SHP77 (cell line): ENCODE measurements at regions not wholly inside any gene's neighbourhood (a gene's known extent, or its start where the extent isn't known, plus 50 kb on each side); places are given as distances from the start of the nearest gene placed in this dataset.

Experiments
- DNase-seq, 2 experiments: peaks; one replicate each; lab custom pipeline; 2025; lab: John Stamatoyannopoulos, UW

DNA sequence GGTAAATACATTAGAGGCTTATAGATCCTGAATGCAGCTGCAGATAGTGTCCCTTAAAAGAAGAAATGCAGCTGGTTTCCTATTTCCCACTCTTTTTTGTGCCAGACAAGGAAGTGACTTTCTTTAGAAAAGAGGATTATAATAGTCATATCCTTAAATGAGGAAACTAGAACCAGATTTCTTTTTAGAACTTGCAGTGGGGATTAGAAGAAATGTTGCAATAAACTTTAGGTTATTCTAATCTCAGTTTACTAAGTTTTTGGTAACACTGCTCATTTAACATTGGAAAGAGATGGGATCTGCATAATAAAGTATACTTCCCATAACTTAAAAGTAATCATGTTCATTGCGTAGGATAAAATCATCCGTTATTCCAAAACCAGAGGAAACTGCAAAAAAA lies 101.9 kb downstream of the SLIT2 start:
- DNase-seq, result no peak

- DNase-seq, result no peak
Measured at GRCh38 chr4:20354120-20354519, 102.4 kb downstream of the SLIT2 start.

DNA sequence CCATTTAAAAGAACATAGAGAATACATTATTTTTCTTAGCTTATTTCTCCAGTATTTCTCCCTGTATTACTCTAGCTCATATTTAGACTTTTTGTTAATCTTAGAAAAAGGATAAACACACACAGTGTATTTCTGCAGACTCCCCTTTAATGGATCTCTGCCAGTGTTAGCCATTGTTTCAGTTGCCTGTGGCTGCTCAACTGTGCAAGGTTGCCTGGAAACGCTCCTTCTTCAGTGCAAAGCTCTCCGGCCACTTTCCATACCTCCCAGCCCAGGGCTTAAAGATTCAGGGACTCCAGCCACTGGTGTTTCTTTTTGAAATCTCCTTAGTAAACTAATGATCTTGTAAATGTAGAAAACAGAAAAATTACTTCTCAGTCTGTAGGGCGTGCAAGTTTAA lies 104.9 kb downstream of the SLIT2 start:
- DNase-seq, result peak; percentile 22 to 32

DNA sequence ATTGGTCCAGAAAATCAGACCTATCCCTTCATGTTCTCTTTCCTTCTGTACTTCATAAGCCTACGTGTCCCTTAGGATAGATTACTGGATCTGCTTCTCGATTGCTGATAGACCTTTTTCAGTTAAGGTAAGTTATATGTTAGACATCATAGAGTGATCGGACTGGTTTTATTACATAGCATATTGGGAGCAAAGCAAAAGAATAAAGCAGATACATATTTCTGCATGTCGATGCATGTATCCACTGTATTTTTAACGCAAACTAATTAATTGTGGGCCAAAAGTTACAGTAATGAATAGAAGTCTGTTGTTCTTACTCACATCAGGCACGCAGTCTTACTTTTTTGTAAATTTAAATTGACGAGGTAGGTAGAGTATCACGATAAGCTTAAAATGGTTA lies 106.4 kb downstream of the SLIT2 start:
- no peak for DNase-seq

- DNase-seq, result no peak
Measured at GRCh38 chr4:20359692-20360091, 108.0 kb downstream of the SLIT2 start.

GRCh38 chr4:20362148-20362547 lies 110.4 kb downstream of the SLIT2 start:
- no peak for DNase-seq

DNA sequence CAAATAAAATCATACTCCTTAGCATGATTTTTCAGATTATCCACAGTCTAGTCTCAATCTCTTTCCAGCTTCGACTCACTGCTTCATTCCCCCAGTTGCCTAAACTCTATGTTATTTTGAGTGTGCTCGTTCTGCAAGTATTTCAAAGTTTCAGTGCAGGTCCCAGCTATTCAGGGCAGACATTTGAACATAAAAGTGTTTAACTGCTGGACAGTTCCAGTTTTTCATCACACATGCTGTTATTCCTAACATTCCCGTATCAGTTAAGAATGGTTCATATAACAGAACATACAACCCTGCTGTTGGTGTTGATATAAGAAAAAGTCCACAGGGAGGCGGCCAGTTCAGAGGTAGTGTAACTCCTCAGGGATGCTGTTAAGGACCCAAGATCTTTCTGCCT lies 113.3 kb downstream of the SLIT2 start:
- no peak for DNase-seq

DNA sequence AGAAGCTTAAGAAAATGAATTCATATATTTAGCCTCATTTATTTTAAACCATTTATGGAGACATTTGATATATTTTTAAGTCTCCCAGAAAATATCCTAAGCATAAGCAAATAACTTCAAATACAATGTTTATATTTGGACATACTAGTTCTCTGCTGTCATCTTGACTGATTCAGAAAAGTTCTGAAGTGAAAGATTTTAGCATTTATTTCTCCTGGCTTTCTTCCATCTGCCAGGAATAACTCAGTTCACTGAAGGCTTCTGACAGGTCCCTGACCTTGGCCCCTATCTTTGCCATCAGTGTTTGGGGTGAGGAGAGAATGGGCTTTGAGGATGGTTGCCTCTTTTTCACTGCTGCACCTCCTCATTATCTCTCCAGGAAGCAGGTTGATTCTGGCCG lies 115.7 kb downstream of the SLIT2 start:
- DNase-seq, result no peak

- no peak for DNase-seq
Measured at GRCh38 chr4:20368926-20369325, 117.2 kb downstream of the SLIT2 start.

DNA sequence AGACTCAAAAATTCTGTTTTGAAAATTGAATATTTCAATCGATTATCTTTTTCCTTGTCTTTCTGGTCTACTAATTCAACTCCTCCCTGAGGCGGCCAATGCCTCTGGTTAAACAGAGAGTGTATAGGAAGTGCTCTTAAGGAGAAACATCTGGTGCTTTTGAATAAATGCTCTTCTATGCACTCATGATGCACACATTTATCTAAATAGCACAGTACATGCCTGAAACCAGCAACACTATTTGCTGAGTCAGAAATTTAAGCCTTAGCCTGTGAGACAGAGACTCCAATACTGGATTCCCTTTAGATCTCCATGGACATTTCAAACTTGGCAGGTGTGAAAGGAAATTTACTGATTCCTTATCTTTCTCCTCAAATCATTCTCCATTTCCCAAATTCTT lies 118.6 kb downstream of the SLIT2 start:
- no peak for DNase-seq

- no peak for DNase-seq
Measured at GRCh38 chr4:20376070-20376469, 124.4 kb downstream of the SLIT2 start.

- DNase-seq, result no peak
Measured at GRCh38 chr4:20378181-20378580, 126.5 kb downstream of the SLIT2 start.

DNA sequence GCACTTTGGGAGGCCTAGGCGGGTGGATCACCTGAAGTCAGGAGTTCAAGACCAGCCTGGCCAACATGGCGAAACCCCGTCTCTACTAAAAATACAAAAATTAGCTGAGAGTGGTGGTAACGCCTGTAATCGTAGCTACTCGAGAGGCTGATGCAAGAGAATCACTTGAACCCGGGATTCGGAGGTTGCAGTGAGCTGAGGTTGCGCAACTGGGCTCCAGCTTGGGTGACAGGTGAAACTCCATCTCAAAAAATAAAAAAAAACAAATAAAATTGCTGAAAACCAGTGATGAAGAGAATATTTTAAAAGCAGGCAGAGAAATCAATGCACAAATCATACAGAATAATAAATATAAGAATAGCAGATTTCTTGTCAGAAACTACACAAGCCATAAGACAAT lies 129.3 kb downstream of the SLIT2 start:
- DNase-seq, result no peak

- DNase-seq, result no peak
Measured at GRCh38 chr4:20383283-20383682, 131.6 kb downstream of the SLIT2 start.

GRCh38 chr4:20383969-20384368 lies 132.3 kb downstream of the SLIT2 start:
- no peak for DNase-seq

- DNase-seq, result no peak
Measured at GRCh38 chr4:20384456-20384855, 132.8 kb downstream of the SLIT2 start.

DNA sequence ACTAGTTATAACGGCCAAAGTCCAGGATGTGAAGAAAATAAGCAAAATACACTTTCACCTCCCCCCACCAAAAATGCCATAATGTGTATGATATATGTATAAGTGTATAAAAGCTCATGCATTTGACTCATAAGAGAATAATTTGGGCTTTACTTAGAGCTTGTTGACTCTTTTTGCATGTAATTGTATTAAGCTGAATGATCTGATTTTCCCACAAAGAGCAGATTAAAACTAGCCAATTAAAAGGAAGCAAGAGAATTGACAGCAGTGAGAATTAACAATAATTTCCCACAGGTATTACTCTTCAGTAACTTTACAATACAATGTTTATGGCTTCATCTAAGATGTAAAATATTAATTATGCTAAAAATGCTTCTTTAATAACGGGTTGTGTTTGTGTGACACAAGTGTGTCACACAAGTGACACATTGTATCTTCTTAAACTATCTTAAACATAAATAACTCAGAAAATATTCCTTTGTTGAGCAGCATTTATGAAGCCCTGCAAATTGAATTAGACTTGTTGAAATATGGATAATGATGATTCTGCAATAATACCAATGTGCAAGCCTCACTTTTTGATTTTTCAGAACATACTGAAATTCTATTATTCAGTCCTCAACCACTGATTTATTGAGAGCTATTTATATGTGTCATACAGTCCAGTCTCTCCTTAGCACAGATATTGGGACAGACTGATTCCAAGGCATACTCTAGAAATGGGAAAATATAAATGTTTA lies 134.5 kb downstream of the SLIT2 start:
- DNase-seq, result no peak

DNA sequence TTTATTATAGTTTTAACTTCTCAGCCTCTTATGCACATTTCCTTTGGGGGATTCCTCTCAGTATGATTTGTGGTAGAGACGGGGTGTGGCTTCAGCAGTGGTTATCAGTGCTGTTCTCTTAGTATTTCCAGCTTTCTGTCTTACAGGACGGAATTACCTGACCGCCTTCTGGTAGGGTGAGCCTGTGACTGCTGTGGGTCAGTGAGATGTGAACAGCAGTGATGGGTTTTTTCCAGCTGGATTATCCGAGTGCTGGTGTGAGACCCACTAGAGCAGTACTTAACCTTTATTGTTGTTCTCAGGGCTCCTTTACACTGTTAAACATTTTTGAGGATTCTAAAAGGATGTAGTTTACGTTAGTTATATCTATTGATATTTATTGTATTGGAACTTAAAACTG lies 135.2 kb downstream of the SLIT2 start:
- DNase-seq, result no peak

DNA sequence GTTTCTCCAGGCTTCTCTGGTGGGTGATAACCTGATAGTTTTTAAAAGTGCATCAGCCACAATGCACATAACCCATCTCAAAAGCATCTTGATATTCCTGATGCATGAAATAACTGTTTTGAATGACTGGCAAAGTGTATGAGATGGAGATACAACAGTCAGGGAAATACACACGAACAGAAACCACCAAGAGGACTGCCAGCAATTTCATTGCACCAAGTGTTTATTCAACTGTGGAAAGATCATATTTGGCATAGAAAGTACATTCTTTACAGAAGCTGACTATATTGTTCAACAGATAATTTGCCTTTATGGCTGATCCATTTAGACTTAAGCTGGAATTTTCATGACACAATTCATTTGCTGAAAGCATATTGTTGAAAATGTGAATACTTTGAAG lies 139.5 kb downstream of the SLIT2 start:
- no peak for DNase-seq

GRCh38 chr4:20391912-20392311 lies 140.2 kb downstream of the SLIT2 start:
- no peak for DNase-seq

DNA sequence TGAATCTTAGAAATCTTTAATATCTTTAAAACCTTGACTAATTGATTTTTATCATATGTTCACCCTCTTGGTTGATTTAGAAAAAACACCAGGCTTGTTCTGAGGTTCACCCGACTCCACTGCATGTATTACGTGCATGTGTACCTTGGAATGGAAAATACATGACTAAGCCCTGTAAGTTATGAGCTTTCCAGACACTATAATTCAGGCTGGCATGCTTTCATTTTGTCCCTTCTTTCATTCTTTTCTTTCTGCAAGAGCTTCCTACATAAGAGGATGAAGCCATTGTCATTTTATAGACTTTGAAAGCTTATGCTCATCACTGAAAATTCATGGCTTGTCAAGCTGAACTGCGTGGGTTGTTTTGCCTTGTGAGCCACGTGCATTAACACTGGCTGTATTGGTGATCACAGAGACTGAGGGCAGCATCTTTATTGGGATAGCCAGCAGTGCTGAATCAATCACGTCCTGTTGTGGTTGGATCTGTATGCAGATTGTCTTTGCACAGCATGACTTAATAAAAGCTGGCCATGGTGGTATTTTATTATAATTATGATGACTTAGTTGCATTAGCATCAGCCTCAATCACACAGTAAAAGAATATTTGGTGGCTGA lies 141.9 kb downstream of the SLIT2 start:
- no peak for DNase-seq

GRCh38 chr4:20394512-20394911 lies 142.8 kb downstream of the SLIT2 start:
- DNase-seq, result no peak

DNA sequence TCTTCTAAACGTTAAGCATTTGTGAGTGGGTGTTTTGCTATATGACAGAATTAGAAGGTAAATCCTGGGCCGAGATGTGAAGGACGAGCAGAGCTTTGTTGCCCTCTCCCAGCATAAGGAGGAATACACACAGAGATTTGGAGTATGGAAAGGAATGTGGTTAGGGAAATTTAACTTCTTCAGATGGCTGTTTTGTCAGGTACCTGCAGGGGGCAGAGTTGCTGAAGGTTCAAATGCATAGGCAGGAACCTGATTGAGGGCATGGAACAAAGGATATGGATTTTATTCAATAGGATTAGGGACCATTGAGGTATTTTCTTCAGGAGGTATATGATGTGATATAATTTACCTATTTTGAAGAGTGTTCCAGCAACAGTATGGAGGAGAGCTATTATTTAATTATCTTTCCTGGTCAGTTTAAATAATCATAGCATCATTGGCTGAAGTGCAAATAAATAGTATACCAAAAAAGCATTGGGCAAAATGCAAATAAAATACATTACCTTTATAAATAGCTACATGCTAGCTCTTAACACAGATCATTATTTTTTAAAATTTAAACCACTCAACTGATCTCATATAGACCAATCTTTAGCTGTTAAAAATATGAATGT lies 143.6 kb downstream of the SLIT2 start:
- peak; percentile 6 to 40 for DNase-seq

DNA sequence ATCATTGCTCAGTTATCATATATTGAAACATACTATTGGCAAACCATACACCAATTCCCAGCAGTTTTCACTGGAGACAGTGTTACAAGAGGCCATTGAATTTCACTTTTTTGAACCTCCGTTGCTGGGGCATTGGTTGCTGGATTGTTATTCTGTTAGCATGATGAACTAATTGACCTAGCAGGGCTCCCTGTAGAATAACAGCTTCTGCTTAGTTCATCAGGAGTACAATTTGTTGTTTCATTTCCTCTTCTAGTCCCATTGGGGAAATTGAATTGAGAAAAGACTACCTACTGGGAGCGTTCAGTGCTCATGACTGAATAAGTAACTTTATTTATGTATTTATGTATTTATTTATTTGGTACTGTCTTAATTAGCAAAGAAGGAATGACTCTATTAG lies 151.6 kb downstream of the SLIT2 start:
- no peak for DNase-seq
